GM19328 (cell line): ENCODE measurements at regions not wholly inside any gene's neighbourhood (a gene's known extent, or its start where the extent isn't known, plus 50 kb on each side); places are given as distances from the start of the nearest gene placed in this dataset.
"Not testable (repeated sequence)": the region's sequence is repeated elsewhere in the genome, so short reads cannot be mapped to it uniquely, and the experiment has no call there.

ENCODE experiments used
- ATAC-seq: cut with Tn5 transposase; IDR thresholded peaks from one replicate; pipeline ENCODE4 v1.9.1; 2021; ENCODE audit warnings: mild to moderate bottlenecking, moderate library complexity; ENCODE audit not compliant: unreplicated experiment

GRCh38 chr4:43411226-43411625, 518.7 kb downstream of the GRXCR1 start:
- no peak for ATAC-seq

GRCh38 chr4:43423276-43423675, 530.8 kb downstream of the GRXCR1 start:
- ATAC-seq: no peak

- ATAC-seq: no peak
Observed at GRCh38 chr4:43425206-43425605, 532.7 kb downstream of the GRXCR1 start.

- ATAC-seq: no peak
Observed at GRCh38 chr4:43435291-43435690, 542.8 kb downstream of the GRXCR1 start.

GRCh38 chr4:43452948-43453347, 560.4 kb downstream of the GRXCR1 start:
- ATAC-seq: no peak

- no peak for ATAC-seq
Observed at GRCh38 chr4:43456383-43456782, 563.9 kb downstream of the GRXCR1 start.

GRCh38 chr4:43457866-43458265, 565.4 kb downstream of the GRXCR1 start:
- no peak for ATAC-seq

GRCh38 chr4:43458293-43458692, 565.8 kb downstream of the GRXCR1 start:
- no peak for ATAC-seq

- ATAC-seq: no peak
Observed at GRCh38 chr4:43471950-43472349, 579.4 kb downstream of the GRXCR1 start.

- ATAC-seq: no peak
Observed at GRCh38 chr4:43481526-43481925, 589.0 kb downstream of the GRXCR1 start.

GRCh38 chr4:43485196-43485595, 592.7 kb downstream of the GRXCR1 start:
- no peak for ATAC-seq

- ATAC-seq: no peak
Observed at GRCh38 chr4:43496188-43496587, 603.7 kb downstream of the GRXCR1 start.

- ATAC-seq: no peak
Observed at GRCh38 chr4:43496602-43497001, 604.1 kb downstream of the GRXCR1 start.

- not testable (repeated sequence) for ATAC-seq
Observed at GRCh38 chr4:43505823-43506222, 613.3 kb downstream of the GRXCR1 start.

GRCh38 chr4:43512253-43512652, 619.7 kb downstream of the GRXCR1 start:
- no peak for ATAC-seq

- ATAC-seq: no peak
Observed at GRCh38 chr4:43525646-43526045, 633.1 kb downstream of the GRXCR1 start.

- ATAC-seq: no peak
Observed at GRCh38 chr4:43547561-43547960, 655.0 kb downstream of the GRXCR1 start.

- no peak for ATAC-seq
Observed at GRCh38 chr4:43550981-43551627, 658.6 kb downstream of the GRXCR1 start.

- ATAC-seq: no peak
Observed at GRCh38 chr4:43556262-43556661, 663.7 kb downstream of the GRXCR1 start.

- ATAC-seq: no peak
Observed at GRCh38 chr4:43560047-43560446, 667.5 kb downstream of the GRXCR1 start.

- no peak for ATAC-seq
Observed at GRCh38 chr4:43564107-43564506, 671.6 kb downstream of the GRXCR1 start.

- no peak for ATAC-seq
Observed at GRCh38 chr4:43564591-43564990, 672.1 kb downstream of the GRXCR1 start.

GRCh38 chr4:43567644-43568043, 675.1 kb downstream of the GRXCR1 start:
- ATAC-seq: no peak
